T-helper 1 cell treated with Interleukin-12 subunit alpha and Interleukin-12 subunit beta and Interleukin-4 antibody, amounts not matched to agents 30 μg/mL and 1 μg/mL, for 36 hours (primary cell): ENCODE measurements at regions not wholly inside any gene's neighbourhood (a gene's known extent, or its start where the extent isn't known, plus 50 kb on each side); places are given as distances from the start of the nearest gene placed in this dataset.

Experiments used
- H3K27ac Mint-ChIP-seq: one replicate; pipeline ENCODE4 v1.8.0; 2021; ENCODE audit warnings: mild to moderate bottlenecking, mixed read lengths
- H3K27me3 Mint-ChIP-seq: one replicate; pipeline ENCODE4 v1.8.0; 2021; ENCODE audit warnings: low read depth, mixed read lengths
- H3K36me3 Mint-ChIP-seq: one replicate; pipeline ENCODE4 v1.8.0; 2021; ENCODE audit warnings: low read depth, mixed read lengths
- H3K4me1 Mint-ChIP-seq: one replicate; pipeline ENCODE4 v1.8.0; 2021; ENCODE audit warnings: low read depth, mixed read lengths
- H3K4me3 Mint-ChIP-seq: one replicate; pipeline ENCODE4 v1.8.0; 2021; ENCODE audit warnings: mild to moderate bottlenecking, moderate library complexity, mixed read lengths
- H3K9me3 Mint-ChIP-seq: one replicate; pipeline ENCODE4 v1.8.0; 2021; ENCODE audit warnings: mixed read lengths

- peaks cover 1% of the 10 kb centered on the region for H3K36me3 Mint-ChIP-seq
- H3K27ac Mint-ChIP-seq = no peak overlapping the region
- no peaks in the 10 kb centered on the region for H3K9me3 Mint-ChIP-seq
- no peaks in the 10 kb centered on the region for H3K4me1 Mint-ChIP-seq
- no peak overlapping the region for H3K4me3 Mint-ChIP-seq
- peaks cover 25% of the 10 kb centered on the region for H3K27me3 Mint-ChIP-seq
Observed at GRCh38 chr9:88930716-88931115, 60.6 kb upstream of the S1PR3 start.

GRCh38 chr9:88932766-88933165 lies 58.5 kb upstream of the S1PR3 start:
- Mint-ChIP-seq H3K4me3 (no peak overlapping the region), H3K4me1 (no peaks in the 10 kb centered on the region), H3K27ac (no peak overlapping the region), H3K9me3 (no peaks in the 10 kb centered on the region), H3K27me3 (peaks cover 25% of the 10 kb centered on the region), H3K36me3 (peaks cover 1% of the 10 kb centered on the region)

GRCh38 chr9:88933607-88934379 lies 57.5 kb upstream of the S1PR3 start:
- H3K9me3 Mint-ChIP-seq = no peaks in the 10 kb centered on the region
- H3K4me3 Mint-ChIP-seq = no peak overlapping the region
- no peak overlapping the region for H3K27ac Mint-ChIP-seq
- no peaks in the 10 kb centered on the region for H3K4me1 Mint-ChIP-seq
- H3K27me3 Mint-ChIP-seq = peaks cover 18% of the 10 kb centered on the region
- H3K36me3 Mint-ChIP-seq = peaks cover 1% of the 10 kb centered on the region

GRCh38 chr9:88934876-88935535 lies 56.3 kb upstream of the S1PR3 start:
- Mint-ChIP-seq H3K27me3 (peaks cover 14% of the 10 kb centered on the region), H3K9me3 (no peaks in the 10 kb centered on the region), H3K36me3 (peaks cover 1% of the 10 kb centered on the region), H3K27ac (no peak overlapping the region), H3K4me3 (no peak overlapping the region), H3K4me1 (no peaks in the 10 kb centered on the region)

GRCh38 chr9:88936132-88936531 lies 55.1 kb upstream of the S1PR3 start:
- no peak overlapping the region for H3K27ac Mint-ChIP-seq
- peaks cover 7% of the 10 kb centered on the region for H3K27me3 Mint-ChIP-seq
- no peak overlapping the region for H3K4me3 Mint-ChIP-seq
- no peaks in the 10 kb centered on the region for H3K4me1 Mint-ChIP-seq
- peaks cover 1% of the 10 kb centered on the region for H3K36me3 Mint-ChIP-seq
- H3K9me3 Mint-ChIP-seq = no peaks in the 10 kb centered on the region

GRCh38 chr9:88936668-88937067 lies 54.6 kb upstream of the S1PR3 start:
- Mint-ChIP-seq H3K36me3 (peaks cover 1% of the 10 kb centered on the region), H3K4me1 (no peaks in the 10 kb centered on the region), H3K9me3 (no peaks in the 10 kb centered on the region), H3K27ac (no peak overlapping the region), H3K27me3 (peaks cover 7% of the 10 kb centered on the region), H3K4me3 (no peak overlapping the region)

- no peaks in the 10 kb centered on the region for H3K9me3 Mint-ChIP-seq
- no peaks in the 10 kb centered on the region for H3K4me1 Mint-ChIP-seq
- H3K36me3 Mint-ChIP-seq = peaks cover 1% of the 10 kb centered on the region
- no peak overlapping the region for H3K4me3 Mint-ChIP-seq
- peaks cover 9% of the 10 kb centered on the region for H3K27me3 Mint-ChIP-seq
- no peak overlapping the region for H3K27ac Mint-ChIP-seq
Observed at GRCh38 chr9:88937248-88937647, 54.0 kb upstream of the S1PR3 start.

GRCh38 chr9:88938189-88938588 lies 53.1 kb upstream of the S1PR3 start:
- Mint-ChIP-seq H3K27ac (no peak overlapping the region), H3K4me3 (no peak overlapping the region), H3K4me1 (no peaks in the 10 kb centered on the region), H3K27me3 (peaks cover 11% of the 10 kb centered on the region), H3K36me3 (peaks cover 1% of the 10 kb centered on the region), H3K9me3 (no peaks in the 10 kb centered on the region)
